Epithelial cell of proximal tubule (primary cell): ENCODE measurements at regions not wholly inside any gene's neighbourhood (a gene's known extent, or its start where the extent isn't known, plus 50 kb on each side); places are given as distances from the start of the nearest gene placed in this dataset.

Experiments
- DNase-seq: peaks from one replicate; pipeline ENCODE4 v3.0.0-alpha.2; 2011; ENCODE audit warnings: low read depth
- H3K4me3 ChIP-seq: 2 replicates; pipeline ENCODE4 v1.5.1; 2011; ENCODE audit warnings: low read depth, mild to moderate bottlenecking, low read length
- TF ChIP-seq, protein P1 (sequence below): conservative IDR thresholded peaks from 2 replicates; pipeline ENCODE4 v1.5.1; 2012; ENCODE audit warnings: low read depth, mild to moderate bottlenecking, low read length

DNA sequence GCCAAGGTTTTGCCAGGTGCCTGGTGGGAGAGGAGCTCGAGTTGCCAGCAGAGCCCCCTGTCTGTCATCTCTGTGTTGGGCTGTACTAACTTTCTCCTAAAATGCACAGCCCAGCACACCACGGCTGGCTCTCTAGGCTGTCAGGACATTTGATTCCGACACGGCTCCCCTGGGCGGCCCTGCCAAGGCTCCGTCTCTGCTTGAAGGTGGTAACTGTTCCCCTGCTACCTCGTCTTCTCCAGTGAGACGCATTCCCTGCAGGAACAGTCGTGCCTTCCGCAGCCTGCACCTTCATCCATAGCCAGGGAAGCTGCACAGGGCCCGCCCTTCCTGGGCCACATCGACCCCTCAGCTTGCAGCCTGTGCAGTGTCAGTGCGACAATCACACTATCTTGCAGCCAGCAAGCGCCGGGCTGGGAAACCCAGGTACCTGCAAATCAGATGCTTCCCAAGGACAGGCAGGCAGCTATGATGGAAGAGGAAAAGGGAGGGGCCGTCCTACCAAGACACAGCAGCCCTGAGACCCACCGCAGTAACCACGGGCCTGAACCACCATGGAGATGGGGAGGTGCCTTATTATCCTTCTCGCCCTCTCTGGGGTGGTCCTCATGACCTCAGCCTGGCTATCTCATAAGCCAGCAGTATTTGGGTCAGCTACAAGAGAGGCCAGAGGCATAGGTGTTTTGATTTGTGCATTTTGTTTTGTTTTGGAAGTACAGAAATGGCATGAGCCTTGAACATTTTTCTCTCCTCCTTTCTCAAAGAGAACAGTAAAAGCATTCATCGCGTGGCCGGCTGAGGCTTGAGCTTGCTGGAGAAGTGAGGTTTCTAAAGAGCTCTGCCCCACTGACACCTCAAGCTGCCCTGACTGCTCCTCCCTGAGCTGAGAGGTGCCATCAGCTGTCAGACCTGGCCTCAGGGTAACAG lies 361.7 kb upstream of the TNRC6C start:
- no peak overlapping the region for H3K4me3 ChIP-seq
- no peak for DNase-seq
- TF ChIP-seq, protein P1, sequence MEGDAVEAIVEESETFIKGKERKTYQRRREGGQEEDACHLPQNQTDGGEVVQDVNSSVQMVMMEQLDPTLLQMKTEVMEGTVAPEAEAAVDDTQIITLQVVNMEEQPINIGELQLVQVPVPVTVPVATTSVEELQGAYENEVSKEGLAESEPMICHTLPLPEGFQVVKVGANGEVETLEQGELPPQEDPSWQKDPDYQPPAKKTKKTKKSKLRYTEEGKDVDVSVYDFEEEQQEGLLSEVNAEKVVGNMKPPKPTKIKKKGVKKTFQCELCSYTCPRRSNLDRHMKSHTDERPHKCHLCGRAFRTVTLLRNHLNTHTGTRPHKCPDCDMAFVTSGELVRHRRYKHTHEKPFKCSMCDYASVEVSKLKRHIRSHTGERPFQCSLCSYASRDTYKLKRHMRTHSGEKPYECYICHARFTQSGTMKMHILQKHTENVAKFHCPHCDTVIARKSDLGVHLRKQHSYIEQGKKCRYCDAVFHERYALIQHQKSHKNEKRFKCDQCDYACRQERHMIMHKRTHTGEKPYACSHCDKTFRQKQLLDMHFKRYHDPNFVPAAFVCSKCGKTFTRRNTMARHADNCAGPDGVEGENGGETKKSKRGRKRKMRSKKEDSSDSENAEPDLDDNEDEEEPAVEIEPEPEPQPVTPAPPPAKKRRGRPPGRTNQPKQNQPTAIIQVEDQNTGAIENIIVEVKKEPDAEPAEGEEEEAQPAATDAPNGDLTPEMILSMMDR: no peak

DNA sequence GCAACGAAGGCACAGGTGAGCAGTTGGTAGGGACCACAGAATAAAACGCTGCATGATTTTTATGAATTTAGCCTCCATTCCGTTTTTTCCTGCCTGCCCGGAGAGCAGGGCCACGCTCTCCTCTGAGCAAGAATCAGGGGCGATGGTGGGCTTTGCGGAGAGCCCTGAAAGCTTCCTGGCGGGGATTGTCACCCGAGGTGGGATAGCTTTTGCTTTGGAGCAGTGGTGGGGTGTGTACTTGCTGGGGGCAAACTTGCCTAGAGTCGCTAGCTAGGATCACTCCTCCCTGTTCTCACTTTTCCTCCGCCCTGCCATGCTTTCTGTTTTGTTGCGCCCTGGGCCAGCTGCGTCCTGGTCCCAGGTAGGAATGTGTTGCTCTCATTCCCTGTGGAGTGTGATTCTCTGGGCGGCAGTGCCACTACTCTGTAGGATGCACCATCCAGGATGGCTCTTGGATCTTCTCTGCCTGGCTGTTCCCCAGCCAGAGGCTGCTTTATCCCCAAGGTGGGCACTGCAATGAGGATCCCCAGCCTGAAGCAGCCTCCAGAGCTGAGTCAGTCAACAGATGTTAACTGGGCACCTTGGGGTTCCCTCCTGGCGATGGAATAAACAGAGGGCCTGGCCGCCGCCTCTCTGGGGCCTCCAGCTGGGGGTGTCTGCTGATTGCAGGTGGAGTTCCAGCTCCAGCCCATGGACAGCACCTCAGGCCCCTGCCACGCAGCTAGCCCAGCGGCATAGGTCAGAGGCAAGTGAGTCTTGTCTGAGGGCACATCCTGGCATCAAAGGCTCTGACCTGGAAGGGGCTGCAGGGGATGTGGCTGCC lies 360.9 kb upstream of the TNRC6C start:
- no peak for DNase-seq
- H3K4me3 ChIP-seq: no peak overlapping the region
- TF ChIP-seq, protein P1: no peak

DNA sequence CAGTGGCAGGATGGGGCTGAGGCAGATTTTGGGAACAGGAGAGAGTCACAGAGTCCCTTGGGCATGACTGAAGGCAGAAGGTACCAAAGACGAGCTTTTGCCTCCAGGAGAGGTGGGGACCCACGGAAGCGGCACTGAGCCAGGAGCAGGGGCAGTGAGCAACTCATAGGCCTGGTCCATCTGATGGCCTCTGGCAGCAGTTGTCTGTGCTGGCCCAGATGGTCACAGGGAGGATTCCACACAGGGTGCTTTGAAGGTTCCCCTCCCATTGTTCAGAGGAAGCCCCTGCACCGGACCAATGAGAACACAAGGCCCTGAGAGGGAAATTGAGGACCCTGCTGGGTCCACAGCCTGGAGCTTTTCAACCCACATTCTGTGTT lies 360.3 kb upstream of the TNRC6C start:
- no peak overlapping the region for H3K4me3 ChIP-seq
- TF ChIP-seq, protein P1: no peak
- no peak for DNase-seq

DNA sequence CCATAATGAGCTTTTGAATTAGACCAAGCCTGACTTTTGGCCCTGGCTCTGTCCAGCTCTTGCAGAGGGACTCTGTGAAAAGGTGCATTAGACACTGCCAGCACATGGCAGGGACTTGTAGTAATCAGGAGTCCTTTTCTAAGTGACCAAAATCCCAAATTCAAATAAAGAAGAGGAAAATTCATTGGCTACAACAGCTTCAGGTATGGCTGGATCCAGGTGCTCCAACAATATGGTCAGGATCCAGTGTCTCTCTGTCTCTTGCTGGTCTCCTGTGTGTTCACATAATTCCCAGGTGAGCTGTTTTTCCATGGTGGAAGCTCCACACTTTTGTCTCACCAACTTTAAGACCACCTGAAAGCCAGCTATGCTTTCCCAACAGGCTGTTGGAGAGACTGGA lies 358.8 kb upstream of the TNRC6C start:
- DNase-seq: no peak
- no peak overlapping the region for H3K4me3 ChIP-seq
- TF ChIP-seq, protein P1: no peak

DNA sequence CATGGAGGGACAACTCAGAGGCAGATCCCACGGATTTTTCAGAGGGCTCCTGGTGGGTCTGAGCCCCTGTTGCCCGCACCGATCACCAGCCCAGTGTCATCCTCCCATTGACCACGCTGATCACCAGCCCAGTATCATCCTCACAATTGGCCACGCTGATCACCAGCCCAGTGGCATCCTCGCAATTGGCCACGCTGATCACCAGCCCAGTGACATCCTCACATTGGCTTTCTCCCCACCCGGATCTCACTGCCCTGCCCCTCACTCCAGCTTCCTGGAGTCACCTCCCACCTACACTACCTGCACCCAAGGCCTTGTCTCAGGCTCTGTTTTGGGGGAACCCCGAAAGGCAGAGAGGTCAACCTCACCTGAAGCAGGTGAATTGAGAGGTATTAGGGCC lies 358.2 kb upstream of the TNRC6C start:
- TF ChIP-seq, protein P1: no peak
- no peak overlapping the region for H3K4me3 ChIP-seq
- DNase-seq: no peak

DNA sequence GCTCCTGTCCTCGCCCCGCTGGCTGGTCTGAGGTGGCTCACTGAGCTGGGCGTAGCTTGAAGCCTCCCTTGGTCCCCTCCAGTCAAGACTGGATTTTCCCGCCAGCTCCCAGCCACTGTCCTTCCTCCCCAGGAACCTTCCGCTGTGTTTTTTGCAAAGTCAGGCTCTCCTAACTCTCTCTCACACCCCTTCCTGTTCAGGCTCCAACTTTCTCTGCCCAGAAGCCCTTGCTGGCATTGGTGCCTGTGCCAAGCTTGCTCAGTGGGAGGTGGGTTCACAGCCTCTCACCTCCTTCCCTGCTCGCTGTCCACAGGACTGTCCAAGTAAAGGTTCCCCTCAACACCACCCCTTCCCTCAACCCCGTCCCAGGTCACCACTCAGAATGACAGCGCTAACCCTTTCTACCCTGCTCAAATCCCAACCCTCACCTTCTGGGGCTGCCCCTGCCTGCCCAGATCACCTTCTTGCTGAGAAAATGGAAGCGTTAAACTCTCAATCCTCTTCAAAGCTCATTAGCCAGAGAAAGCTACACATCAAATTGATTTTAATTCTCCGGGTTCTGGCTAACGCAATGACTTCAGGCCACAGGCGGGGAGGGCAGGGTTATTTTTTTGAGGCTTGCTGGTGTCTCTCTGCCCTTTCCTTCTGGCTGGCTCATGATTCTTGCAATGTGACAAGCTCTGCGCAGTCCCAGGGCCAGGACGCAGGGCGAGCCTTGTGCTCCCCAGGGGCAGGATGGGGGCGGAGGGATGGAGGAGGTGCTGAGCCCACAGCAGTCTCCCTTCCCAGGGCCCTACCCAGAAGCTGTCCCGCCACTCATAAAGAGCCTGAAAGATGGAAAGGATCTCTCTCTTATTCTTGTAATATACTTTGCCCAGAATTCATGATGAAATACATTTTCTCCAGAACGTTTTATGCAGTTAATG lies 357.2 kb upstream of the TNRC6C start:
- no peak for DNase-seq
- TF ChIP-seq, protein P1: no peak

More for the DNA sequence above, 357.2 kb upstream of the TNRC6C start:
- no peak overlapping the region for H3K4me3 ChIP-seq
